PC-3 (cell line): ENCODE measurements at regions not wholly inside any gene's neighbourhood (a gene's known extent, or its start where the extent isn't known, plus 50 kb on each side); places are given as distances from the start of the nearest gene placed in this dataset.

Experiments used
- ATAC-seq: fragments of 200-7000 bp; cut with Tn5 transposase; 2 replicates; pipeline ENCODE4 v1.9.1; 2020; ENCODE audit warnings: mild to moderate bottlenecking, moderate library complexity
- BruUV-seq: library from RNA; stranded (reverse); fragments of 400-500 nt; replicated peaks from 2 replicates; lab custom pipeline; 2021; lab: Mats Ljungman, UMichigan
- CTCF ChIA-PET: fragments of 300-600 bp; sonication (Branson Sonifier 250); formaldehyde crosslinking; loops from one replicate; lab custom pipeline; 2022; ENCODE audit warnings: antibody characterized with exemption; lab: Charles Lee
- POLR2A ChIA-PET: fragments of 300-600 bp; sonication (Branson Sonifier 250); formaldehyde crosslinking; loops from one replicate; lab custom pipeline; 2022; ENCODE audit warnings: antibody characterized with exemption; ENCODE audit not compliant: unreplicated experiment; lab: Charles Lee
- DNase-seq: peaks from one replicate; pipeline ENCODE4 v3.0.0-alpha.2; 2015
- H2AFZ ChIP-seq: fragments of 300-600 bp; sonication (generic); 2 replicates; pipeline ENCODE4 v1.6.0; 2016; ENCODE audit warnings: antibody characterized with exemption, low read length
- H3F3A ChIP-seq: fragments of 300-600 bp; sonication (generic); one replicate; pipeline ENCODE4 v1.6.0; 2017; ENCODE audit warnings: antibody characterized with exemption, low read length, control low read depth, mild to moderate bottlenecking; ENCODE audit not compliant: unreplicated experiment
- H3K27ac ChIP-seq: fragments of 300-600 bp; sonication (generic); 2 replicates; pipeline ENCODE4 v1.5.1; 2016; ENCODE audit warnings: mild to moderate bottlenecking, low read length
- H3K27me3 ChIP-seq: fragments of 300-600 bp; sonication (generic); 2 replicates; pipeline ENCODE4 v1.6.1; 2016; ENCODE audit warnings: low read length, mixed read lengths
- H3K36me3 ChIP-seq: fragments of 300-600 bp; sonication (generic); 2 replicates; pipeline ENCODE4 v1.6.1; 2016; ENCODE audit warnings: low read depth, mixed run types, low read length, mixed read lengths
- H3K4me1 ChIP-seq: fragments of 300-600 bp; sonication (generic); 2 replicates; pipeline ENCODE4 v1.5.1; 2016; ENCODE audit warnings: low read length; ENCODE audit not compliant: insufficient read depth
- H3K4me2 ChIP-seq: fragments of 300-600 bp; sonication (generic); 2 replicates; pipeline ENCODE4 v1.6.0; 2016; ENCODE audit warnings: low read length
- H3K4me3 ChIP-seq: fragments of 300-600 bp; sonication (generic); 2 replicates; pipeline ENCODE4 v1.5.1; 2016; ENCODE audit warnings: mild to moderate bottlenecking, low read length, mixed read lengths
- H3K79me2 ChIP-seq: fragments of 300-600 bp; sonication (generic); 2 replicates; pipeline ENCODE4 v1.6.1; 2017; ENCODE audit warnings: low read length, mixed read lengths
- H3K9ac ChIP-seq: fragments of 300-600 bp; sonication (generic); 2 replicates; pipeline ENCODE4 v1.6.0; 2016; ENCODE audit warnings: mild to moderate bottlenecking, low read length
- H3K9me2 ChIP-seq: fragments of 300-600 bp; sonication (generic); replicated peaks from 2 replicates; pipeline ENCODE4 v1.6.1; 2016; ENCODE audit warnings: mixed run types, low read length, mixed read lengths
- H3K9me3 ChIP-seq: fragments of 300-600 bp; sonication (generic); 2 replicates; pipeline ENCODE4 v1.6.1; 2016; ENCODE audit warnings: low read length, mixed read lengths
- H4K20me1 ChIP-seq: fragments of 300-600 bp; sonication (generic); 2 replicates; pipeline ENCODE4 v1.6.1; 2016; ENCODE audit warnings: low read length, mixed read lengths
- CTCF ChIP-seq: fragments of 300-600 bp; sonication (generic); conservative IDR thresholded peaks from 2 replicates; pipeline ENCODE4 v1.5.1; 2017; ENCODE audit warnings: antibody characterized with exemption, low read depth, mild to moderate bottlenecking, low read length
- EZH2 ChIP-seq: fragments of 300-600 bp; sonication (generic); IDR thresholded peaks from one replicate; pipeline ENCODE4 v1.6.1; 2017; ENCODE audit warnings: antibody characterized with exemption, mild to moderate bottlenecking, low read length; ENCODE audit not compliant: unreplicated experiment
- EZH2phosphoT487 ChIP-seq: fragments of 300-600 bp; sonication (generic); IDR thresholded peaks from 2 replicates; pipeline ENCODE4 v1.6.1; 2018; ENCODE audit warnings: mild to moderate bottlenecking, antibody characterized with exemption, low read length, borderline replicate concordance
- intact Hi-C: fragments of 100-400 bp; cut with micrococcal nuclease; formaldehyde crosslinking; loops from 2 replicates; pipeline ENCODE4 v1.9.0; 2023

GRCh38 chr4:143282211-143282707 is 54.4 kb upstream of the GAB1 start:
- ATAC-seq (no peak), DNase-seq (no peak)
- no peak for TF ChIP-seq CTCF
- TF ChIP-seq EZH2phosphoT487, result no peak
- TF ChIP-seq EZH2, result no peak
- Histone ChIP-seq H3K79me2 (no peaks in the 10 kb centered on the region), H2AFZ (no peak overlapping the region), H3K9me3 (no peaks in the 10 kb centered on the region), H4K20me1 (no peaks in the 10 kb centered on the region), H3F3A (no peaks in the 10 kb centered on the region), H3K4me2 (no peak overlapping the region), H3K9me2 (no peaks in the 10 kb centered on the region), H3K27ac (no peak overlapping the region), H3K4me1 (no peaks in the 10 kb centered on the region), H3K27me3 (no peaks in the 10 kb centered on the region), H3K4me3 (no peak overlapping the region), H3K36me3 (no peaks in the 10 kb centered on the region), H3K9ac (no peak overlapping the region)
- ChIA-PET POLR2A (no interaction called here), CTCF (no interaction called here)
- intact Hi-C loops, result no loop called here
- no TSS peak for BruUV-seq

GRCh38 chr4:143285696-143286437 is 50.8 kb upstream of the GAB1 start:
- no peaks in the 10 kb centered on the region for H3K27me3 ChIP-seq
- H3K27ac ChIP-seq, result no peak overlapping the region
- no peak overlapping the region for H2AFZ ChIP-seq
- TF ChIP-seq EZH2 (no peak), CTCF (no peak), EZH2phosphoT487 (no peak)
- DNase-seq (no peak), ATAC-seq (no peak)
- ChIA-PET POLR2A (no interaction called here), CTCF (no interaction called here)
- intact Hi-C loops, result no loop called here
- BruUV-seq, result no TSS peak
- H3K4me3 ChIP-seq, result no peak overlapping the region
- H3K4me1 ChIP-seq, result no peaks in the 10 kb centered on the region
- H3K9me2 ChIP-seq, result no peaks in the 10 kb centered on the region
- H4K20me1 ChIP-seq, result no peaks in the 10 kb centered on the region
- no peaks in the 10 kb centered on the region for H3K36me3 ChIP-seq
- H3K79me2 ChIP-seq, result no peaks in the 10 kb centered on the region
- H3F3A ChIP-seq, result no peaks in the 10 kb centered on the region
- H3K9ac ChIP-seq, result no peak overlapping the region
- H3K9me3 ChIP-seq, result no peaks in the 10 kb centered on the region
- H3K4me2 ChIP-seq, result no peak overlapping the region
